ELF-1 (cell line): ENCODE measurements at regions not wholly inside any gene's neighbourhood (a gene's known extent, or its start where the extent isn't known, plus 50 kb on each side); places are given as distances from the start of the nearest gene placed in this dataset.

Experiments
- DNase-seq: peaks from one replicate; pipeline ENCODE4 v3.0.0-alpha.2; 2016; ENCODE audit warnings: low read depth, low spot score

GRCh38 chr16:50469744-50470321 lies 78.4 kb upstream of the NKD1 start:
- DNase-seq, result peak; percentile 90

- DNase-seq, result no peak
Observed at GRCh38 chr16:50469121-50469743, 79.0 kb upstream of the NKD1 start.

GRCh38 chr16:50468749-50469078 lies 79.5 kb upstream of the NKD1 start:
- no peak for DNase-seq

GRCh38 chr16:50467943-50468748 lies 80.0 kb upstream of the NKD1 start:
- peak; percentile 92 for DNase-seq

- no peak for DNase-seq
Observed at GRCh38 chr16:50467559-50467942, 80.6 kb upstream of the NKD1 start.

- no peak for DNase-seq
Observed at GRCh38 chr16:50466170-50466569, 82.0 kb upstream of the NKD1 start.

DNA sequence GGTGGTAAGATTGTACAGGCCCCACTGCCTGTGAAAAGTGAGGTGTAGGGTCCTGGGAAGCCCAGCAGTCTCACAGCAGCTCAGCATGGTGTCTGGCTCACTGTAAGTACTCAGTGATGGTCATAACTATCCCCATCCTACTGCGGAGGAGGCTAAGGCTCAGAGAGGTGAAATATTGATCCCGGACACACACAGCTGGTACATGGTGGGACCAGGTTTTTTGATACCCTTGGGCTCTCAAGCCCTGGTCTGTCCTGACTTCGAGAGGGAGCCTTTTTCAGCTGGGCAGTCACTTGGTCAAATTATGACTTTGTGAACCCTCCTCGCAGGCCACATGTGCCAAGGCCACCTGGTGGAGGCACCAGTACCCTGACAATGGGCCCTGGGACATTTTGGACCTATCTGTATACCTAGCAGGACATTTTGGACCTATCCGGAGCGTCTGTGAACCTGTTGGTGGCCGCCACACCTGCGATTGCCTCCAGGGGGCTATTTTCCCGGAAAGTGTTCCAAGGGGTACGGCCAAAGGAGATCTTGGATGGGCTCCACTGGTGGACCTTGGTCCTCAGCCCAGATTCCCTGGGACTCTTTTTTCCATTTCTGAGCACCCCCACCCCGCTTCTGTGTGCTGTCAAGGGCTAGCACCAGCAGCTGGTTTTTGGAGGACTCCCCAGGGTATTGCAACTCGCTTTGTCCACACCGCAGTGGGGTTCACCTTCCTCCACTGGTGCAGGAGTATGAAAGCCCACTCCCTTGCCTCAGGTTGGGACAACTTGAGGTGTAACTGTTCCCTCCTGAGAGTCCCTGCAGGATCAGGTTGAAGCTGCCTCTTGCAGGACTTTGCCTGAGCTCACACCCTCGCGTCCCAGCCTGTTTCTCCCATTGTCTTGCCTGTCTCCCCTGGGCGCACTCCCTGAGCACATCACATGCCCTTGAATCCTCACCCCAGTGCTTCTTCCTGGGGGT lies 83.6 kb upstream of the NKD1 start:
- DNase-seq, result no peak

GRCh38 chr16:50463581-50464324 lies 84.4 kb upstream of the NKD1 start:
- no peak for DNase-seq

- DNase-seq, result peak; percentile 68
Observed at GRCh38 chr16:50462793-50463507, 85.2 kb upstream of the NKD1 start.

GRCh38 chr16:50461400-50461760 lies 86.8 kb upstream of the NKD1 start:
- DNase-seq, result no peak

- no peak for DNase-seq
Observed at GRCh38 chr16:50460538-50461399, 87.4 kb upstream of the NKD1 start.

DNA sequence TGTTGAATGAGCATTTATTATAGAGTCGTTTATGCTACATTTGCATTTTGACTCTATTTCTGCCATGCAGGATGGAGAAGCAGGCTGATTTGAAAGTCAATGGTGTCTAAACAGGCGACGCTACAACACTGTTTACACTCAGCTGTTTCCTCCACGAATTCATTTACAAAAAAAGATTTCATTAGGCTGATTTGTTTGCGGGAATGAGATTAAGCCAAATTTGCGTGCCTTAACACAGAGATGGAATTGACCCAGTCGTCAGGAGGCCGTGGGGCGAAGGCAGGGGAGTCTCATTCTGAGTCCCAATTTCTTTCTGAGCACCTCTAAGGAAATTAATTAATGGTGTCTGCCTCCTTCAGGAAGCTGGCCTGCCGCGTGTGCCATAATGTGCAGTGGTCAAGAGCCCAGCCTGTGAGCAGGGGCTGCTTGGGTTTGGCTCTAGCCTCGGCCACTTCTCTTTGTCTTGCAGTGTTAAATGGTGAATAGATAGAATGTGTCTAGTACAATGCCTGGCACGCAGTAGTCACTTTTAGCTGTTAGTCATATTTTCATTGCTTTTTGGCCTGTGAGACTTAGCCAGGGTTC lies 88.6 kb upstream of the NKD1 start:
- no peak for DNase-seq

DNA sequence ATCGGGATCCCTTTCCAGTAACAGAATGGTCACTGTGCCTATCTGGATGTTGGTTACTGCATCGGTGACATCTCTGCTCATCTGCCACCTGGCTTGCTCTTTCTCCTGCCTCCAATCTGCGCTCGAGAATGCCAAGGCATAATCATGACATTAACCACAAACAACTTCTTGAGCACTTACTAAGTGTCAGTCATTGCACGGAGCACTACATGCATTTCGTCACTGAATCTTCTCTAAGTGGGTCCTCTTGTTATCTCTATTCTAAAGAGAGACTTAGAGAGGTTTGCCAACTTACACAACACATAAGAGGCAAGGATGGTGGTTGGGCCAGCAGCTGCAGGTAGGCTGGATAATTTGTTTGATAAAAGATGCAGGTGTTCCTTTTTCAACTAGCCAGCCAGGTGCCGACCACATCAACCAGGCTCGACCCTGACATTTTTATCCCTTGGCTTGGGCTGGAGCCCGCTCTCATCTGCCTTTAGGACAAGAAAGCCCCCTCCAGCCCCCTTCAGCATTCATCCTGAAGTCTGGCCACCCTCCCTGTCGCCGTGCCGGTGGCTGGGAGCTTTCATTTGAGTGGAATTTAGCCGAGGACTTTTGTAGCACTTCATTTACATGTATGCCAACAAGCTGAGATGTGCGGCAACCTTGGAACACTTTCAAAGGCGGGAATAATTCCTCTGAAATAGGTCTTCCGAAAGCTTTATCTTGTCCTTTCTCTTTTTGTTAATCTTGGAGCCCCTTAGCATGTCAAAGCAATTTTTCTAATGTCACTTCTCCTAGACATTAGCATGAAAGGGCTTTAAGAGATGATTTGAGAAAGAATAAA lies 89.3 kb upstream of the NKD1 start:
- DNase-seq, result no peak

DNA sequence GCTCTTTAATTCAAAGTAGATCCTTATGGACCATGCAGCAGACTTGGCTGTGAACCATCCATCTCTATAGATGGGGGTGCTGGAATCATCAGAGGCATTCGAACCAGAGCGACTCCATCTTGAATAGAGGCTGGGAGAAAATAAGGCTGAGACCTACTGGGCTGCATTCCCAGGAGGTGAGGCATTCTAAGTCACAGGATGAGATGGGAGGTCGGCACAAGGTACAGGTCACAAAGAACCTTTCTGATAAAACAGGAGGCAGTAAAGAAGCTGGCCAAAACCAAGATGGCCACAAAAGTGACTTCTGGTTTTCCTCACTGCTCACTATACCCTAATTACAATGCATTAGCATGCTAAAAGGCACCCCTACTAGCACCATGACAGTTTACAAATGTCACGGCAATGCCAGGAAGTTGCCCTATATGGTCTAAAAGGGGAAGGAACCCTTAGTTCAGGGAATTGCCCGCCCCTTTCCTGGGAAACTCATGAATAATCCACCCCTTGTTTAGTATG lies 89.2 kb upstream of the BRD7 start:
- no peak for DNase-seq

DNA sequence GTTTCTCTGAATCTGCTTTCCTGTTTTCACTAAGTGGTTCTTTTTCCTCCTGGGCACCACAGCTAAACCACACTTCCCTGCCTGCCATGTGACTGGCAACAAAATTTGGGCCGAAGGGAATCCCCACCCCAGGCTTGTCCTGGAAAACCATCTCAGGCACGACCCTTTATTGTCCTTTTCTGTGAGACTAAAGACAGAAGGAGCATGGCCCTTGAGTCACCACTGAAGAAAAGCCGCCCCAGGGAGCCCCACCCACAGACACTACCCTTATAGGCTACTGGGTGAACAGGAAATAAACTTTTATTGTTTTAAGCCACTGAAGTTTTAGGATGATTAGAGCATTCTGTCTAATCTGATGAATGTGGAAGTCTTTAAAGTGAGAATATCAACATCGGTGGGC lies 88.6 kb upstream of the BRD7 start:
- DNase-seq, result no peak

DNA sequence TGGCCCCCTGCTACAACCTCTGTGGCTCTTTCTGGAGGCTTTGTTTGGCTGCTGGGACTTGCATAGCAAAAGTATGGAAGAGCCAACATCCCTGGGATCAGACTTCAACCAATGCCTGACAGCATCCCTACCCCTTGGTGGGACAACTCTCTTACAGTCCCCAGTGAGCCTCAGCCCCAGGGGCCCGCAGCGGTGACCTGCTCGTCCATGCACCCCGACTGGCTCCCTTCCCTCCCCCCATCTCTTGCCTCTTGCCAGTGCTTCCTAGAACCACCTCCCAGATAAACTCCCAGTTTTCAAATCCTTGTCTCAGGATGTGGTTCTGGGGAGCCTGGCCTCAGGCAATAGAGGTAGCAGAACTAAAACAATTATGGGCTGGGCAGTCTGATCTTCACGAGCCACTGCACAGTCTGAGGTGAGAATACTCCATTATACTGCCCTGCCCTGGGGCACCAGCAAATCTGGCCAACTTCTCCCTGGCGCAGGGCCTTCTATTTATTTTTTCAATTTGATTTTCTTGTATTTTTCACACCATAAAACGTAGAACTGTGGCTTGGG lies 86.6 kb upstream of the BRD7 start:
- no peak for DNase-seq

DNA sequence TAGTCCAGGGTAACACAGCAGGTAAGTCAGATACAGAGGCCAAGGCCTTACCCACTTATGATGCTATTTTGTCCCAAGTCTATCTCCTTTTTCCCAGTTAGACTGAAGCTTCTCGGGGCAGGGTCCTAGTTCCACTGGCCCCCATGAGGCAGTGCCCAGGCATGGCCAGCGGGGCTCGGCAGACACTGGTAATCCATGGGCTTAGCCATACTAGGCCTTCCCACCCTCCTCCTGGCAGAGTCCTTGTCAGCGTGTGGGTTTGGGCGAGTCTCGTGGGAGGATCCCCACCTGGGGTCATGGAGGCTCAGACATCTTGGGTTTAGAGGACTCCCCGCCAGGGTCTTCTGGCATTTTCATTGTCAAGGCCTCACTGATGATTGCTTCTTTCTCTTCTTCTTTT lies 84.7 kb upstream of the BRD7 start:
- DNase-seq, result no peak

DNA sequence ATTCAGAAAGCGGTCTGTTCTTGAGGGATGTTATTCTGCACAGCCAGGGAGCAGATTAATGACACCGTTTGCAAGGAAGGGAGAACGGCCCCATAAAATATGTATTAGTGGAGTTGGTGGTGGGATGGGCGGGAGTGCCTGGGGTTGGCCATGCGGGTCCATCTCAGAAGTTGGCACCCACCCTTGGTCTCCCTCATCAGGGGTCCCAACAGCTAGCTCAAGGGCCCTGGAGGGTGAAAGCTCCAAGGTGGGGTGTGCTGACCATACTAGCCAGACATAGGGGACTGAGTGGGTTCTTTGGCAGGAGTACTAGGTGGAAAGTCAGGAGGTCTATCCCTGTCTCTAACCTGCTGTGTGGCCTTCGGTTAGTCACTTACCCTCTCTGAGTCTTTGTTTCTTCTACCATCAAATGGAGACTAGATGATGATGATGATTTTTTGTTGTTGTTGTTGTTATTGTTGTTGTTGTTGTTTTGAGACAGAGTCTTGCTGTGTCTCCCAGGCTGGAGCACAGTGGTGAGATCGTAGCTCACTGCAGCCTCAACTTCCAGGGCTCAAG lies 83.2 kb upstream of the BRD7 start:
- DNase-seq, result no peak
